Right lobe of liver (tissue), 6 donors: ENCODE measurements at regions not wholly inside any gene's neighbourhood (a gene's known extent, or its start where the extent isn't known, plus 50 kb on each side); places are given as distances from the start of the nearest gene placed in this dataset.

ENCODE experiments used
- ATAC-seq, 4 donors: fragments of 200-7000 bp; cut with Tn5 transposase; one replicate each; pipeline ENCODE4 v1.9.1; 2020; ENCODE audit warnings: mild to moderate bottlenecking in 4 of 4, moderate library complexity in 4 of 4
- DNase-seq, 3 donors: peaks; one replicate each; pipeline ENCODE4 v3.0.0-alpha.2; 2020
- H3K27ac ChIP-seq, 3 donors: fragments of 200-600 bp; one replicate each; pipeline ENCODE4 v1.8.0; 2022
- H3K27me3 ChIP-seq, 2 donors: fragments of 200-600 bp; one replicate each; pipeline ENCODE4 v1.8.0; 2022
- H3K36me3 ChIP-seq, 4 donors: fragments of 200-600 bp; sonication (generic) in 1 of 4; one replicate each; pipeline versions ENCODE4 v1.5.1 to v1.8.0; 2017 to 2022; ENCODE audit warnings: control low read depth in 1 of 4
- H3K4me1 ChIP-seq, 4 donors: fragments of 200-600 bp; sonication (generic) in 1 of 4; one replicate each; pipeline versions ENCODE4 v1.5.1 to v1.8.0; 2017 to 2022; ENCODE audit warnings: control low read depth in 1 of 4
- H3K4me3 ChIP-seq, 3 donors: fragments of 200-600 bp; one replicate each; pipeline ENCODE4 v1.8.0; 2022
- H3K9me3 ChIP-seq, 4 donors: fragments of 200-600 bp; sonication (generic) in 1 of 4; one replicate each; pipeline versions ENCODE4 v1.5.1 to v1.8.0; 2017 to 2022; ENCODE audit warnings: control low read depth in 1 of 4
- CTCF ChIP-seq, 4 donors: fragments of 200-600 bp in 3 of 4; fragments of 450-650 bp in 1 of 4; IDR thresholded peaks; one replicate each; pipeline versions ENCODE4 v1.5.1 to v1.8.0; 2016 to 2022; ENCODE audit warnings: antibody characterized with exemption in 4 of 4, mild to moderate bottlenecking in 2 of 4
- POLR2A ChIP-seq: fragments of 450-650 bp; IDR thresholded peaks from one replicate; pipeline ENCODE4 v1.6.1; 2017; ENCODE audit warnings: antibody characterized with exemption, mild to moderate bottlenecking
- WGBS: methylation state at CpG from one replicate; pipeline ENCODE4 v1.1.6; 2018; ENCODE audit warnings: low coverage, low lambda C conversion rate; ENCODE audit not compliant: insufficient coverage; ENCODE audit errors: missing lambda C conversion rate; 5-methylcytosine and 5-hydroxymethylcytosine counted together
- intact Hi-C, 2 donors: fragments of 100-400 bp; cut with DNase I; formaldehyde crosslinking; loops; one replicate each; pipeline versions ENCODE4 v1.11.2 to v1.14.1; 2022
- donor health status: DM: no; HTN: yes; CAD: no.
- donor health status: DM: no; HTN: no; CAD: no.
- donor health status: DM: no; HTN: no; CAD: no.
- donor health status: DM: no; HTN: yes; CAD: no.
- donor health status: DM: no; HTN: yes; CAD: no.

GRCh38 chr2:117536139-117536538 lies 278.4 kb upstream of the DDX18 start:
- ATAC-seq = peak; percentile 27 to 51 (median 42)
- TF ChIP-seq POLR2A (no peak), CTCF (IDR thresholded peaks at IDR 0.05) (peak in 3 of 4 donors; percentile 18 to 42 (median 31))

GRCh38 chr2:117537032-117537431 lies 277.5 kb upstream of the DDX18 start:
- DNase-seq (no peak), ATAC-seq (no peak)
- intact Hi-C loops = no loop called here
- no peaks in the 10 kb centered on the region for H3K36me3 ChIP-seq
- no peak overlapping the region for H3K27ac ChIP-seq
- H3K4me1 ChIP-seq = no peaks in the 10 kb centered on the region
- H3K4me3 ChIP-seq = no peak overlapping the region
- H3K9me3 ChIP-seq = no peaks in the 10 kb centered on the region
- TF ChIP-seq CTCF (IDR thresholded peaks at IDR 0.05) = no peak
- TF ChIP-seq POLR2A = no peak
- H3K27me3 ChIP-seq = no peaks in the 10 kb centered on the region
- no CpG with 5 or more reads among the region's 4 CpGs for WGBS

More at GRCh38 chr2:117536139-117536538, 278.4 kb upstream of the DDX18 start:
- Histone ChIP-seq H3K4me1 (no peaks in the 10 kb centered on the region), H3K36me3 (no peaks in the 10 kb centered on the region), H3K27ac (no peak overlapping the region), H3K4me3 (no peak overlapping the region), H3K9me3 (no peaks in the 10 kb centered on the region), H3K27me3 (no peaks in the 10 kb centered on the region)
- 0% methylated on average over 1 of the region's 2 CpGs for WGBS
- no peak for DNase-seq
- intact Hi-C loops = no loop called here

- intact Hi-C loops = no loop called here
- no peak overlapping the region for H3K27ac ChIP-seq
- TF ChIP-seq POLR2A (no peak), CTCF (IDR thresholded peaks at IDR 0.05) (no peak)
- H3K4me1 ChIP-seq = no peaks in the 10 kb centered on the region
- DNase-seq (no peak), ATAC-seq (no peak)
- no peaks in the 10 kb centered on the region for H3K27me3 ChIP-seq
- H3K4me3 ChIP-seq = no peak overlapping the region
- no peaks in the 10 kb centered on the region for H3K36me3 ChIP-seq
- H3K9me3 ChIP-seq = no peaks in the 10 kb centered on the region
- 20% methylated on average over 3 of the region's 3 CpGs for WGBS
Observed at GRCh38 chr2:117551858-117552257, 262.6 kb upstream of the DDX18 start.

- H3K27ac ChIP-seq = no peak overlapping the region
- intact Hi-C loops = no loop called here
- no peak for TF ChIP-seq CTCF (IDR thresholded peaks at IDR 0.05)
- TF ChIP-seq POLR2A = no peak
Observed at GRCh38 chr2:117553448-117553847, 261.0 kb upstream of the DDX18 start.

GRCh38 chr2:117555965-117556364 lies 258.5 kb upstream of the DDX18 start:
- Histone ChIP-seq H3K36me3 (no peaks in the 10 kb centered on the region), H3K27me3 (no peaks in the 10 kb centered on the region), H3K4me3 (no peak overlapping the region), H3K4me1 (no peaks in the 10 kb centered on the region), H3K9me3 (no peaks in the 10 kb centered on the region), H3K27ac (no peak overlapping the region)
- intact Hi-C loops = no loop called here
- ATAC-seq (no peak), DNase-seq (no peak)
- 64% methylated on average over 3 of the region's 5 CpGs for WGBS
- no peak for TF ChIP-seq CTCF (IDR thresholded peaks at IDR 0.05)

More at GRCh38 chr2:117553448-117553847, 261.0 kb upstream of the DDX18 start:
- DNase-seq (no peak), ATAC-seq (no peak)
- no peaks in the 10 kb centered on the region for H3K4me1 ChIP-seq
- 20% methylated on average over 2 of the region's 4 CpGs for WGBS
- H3K36me3 ChIP-seq = no peaks in the 10 kb centered on the region
- H3K27me3 ChIP-seq = no peaks in the 10 kb centered on the region
- H3K4me3 ChIP-seq = no peak overlapping the region
- H3K9me3 ChIP-seq = no peaks in the 10 kb centered on the region
